ENCODE measurements at regions not wholly inside any gene's neighbourhood (a gene's known extent, or its start where the extent isn't known, plus 50 kb on each side); places are given as distances from the start of the nearest gene placed in this dataset.

DNA sequence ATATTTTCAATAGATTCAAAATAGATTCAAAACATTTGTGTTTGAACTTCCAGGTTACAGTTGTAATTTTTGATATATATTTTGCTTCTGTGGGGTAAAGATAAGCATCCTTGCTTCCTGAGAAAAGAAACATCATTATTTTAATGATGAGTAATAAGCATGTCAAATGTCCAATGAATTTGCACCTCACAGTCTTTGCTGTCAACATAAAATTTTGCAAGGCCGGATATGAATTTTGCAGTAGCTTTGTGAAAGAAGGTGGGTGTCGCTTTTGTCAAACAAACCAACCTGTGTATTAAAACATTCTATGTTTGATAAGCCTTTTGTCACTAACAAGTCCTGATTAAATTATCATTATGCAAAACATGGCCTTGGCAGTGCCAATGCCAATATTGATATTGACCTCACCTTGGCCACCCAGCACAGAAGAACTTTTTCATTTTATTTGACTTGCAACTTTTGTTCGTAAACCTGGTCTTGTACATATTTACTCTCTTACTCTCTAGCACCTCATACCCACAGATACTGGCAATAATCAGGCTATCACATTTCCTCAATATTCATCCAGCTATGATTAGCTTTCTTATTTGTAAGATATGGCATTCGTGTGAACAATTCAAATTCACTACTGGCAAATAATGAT is 645.0 kb upstream of the KLF4 start:
- H3K4me2 ChIP-seq: no peak overlapping the region
- Mint-ChIP-seq H3K36me3 (ENCODE audit: low read depth) (no peaks in the 10 kb centered on the region), H3K4me3 (no peak overlapping the region), H3K27me3 (ENCODE audit: insufficient read depth, low read depth, poor library complexity) (no peaks in the 10 kb centered on the region), H3K27ac (no peak overlapping the region), H3K9me3 (no peaks in the 10 kb centered on the region), H3K4me1 (peaks cover 40% of the 10 kb centered on the region)
- H4K20me1 ChIP-seq (replicated peaks; ENCODE audit: insufficient read depth): no peaks in the 10 kb centered on the region
- no peak overlapping the region for H3K4me3 ChIP-seq
- no peak overlapping the region for H3K27ac ChIP-seq (ENCODE audit: low read depth)
- H3K79me2 ChIP-seq (replicated peaks; ENCODE audit: insufficient read depth): no peaks in the 10 kb centered on the region
- no peaks in the 10 kb centered on the region for H3K36me3 ChIP-seq (ENCODE audit: insufficient read depth)
- no peak for TF ChIP-seq STAT1 (IDR thresholded peaks at IDR 0.05; ENCODE audit: unreplicated experiment)
- TF ChIP-seq, protein P1, sequence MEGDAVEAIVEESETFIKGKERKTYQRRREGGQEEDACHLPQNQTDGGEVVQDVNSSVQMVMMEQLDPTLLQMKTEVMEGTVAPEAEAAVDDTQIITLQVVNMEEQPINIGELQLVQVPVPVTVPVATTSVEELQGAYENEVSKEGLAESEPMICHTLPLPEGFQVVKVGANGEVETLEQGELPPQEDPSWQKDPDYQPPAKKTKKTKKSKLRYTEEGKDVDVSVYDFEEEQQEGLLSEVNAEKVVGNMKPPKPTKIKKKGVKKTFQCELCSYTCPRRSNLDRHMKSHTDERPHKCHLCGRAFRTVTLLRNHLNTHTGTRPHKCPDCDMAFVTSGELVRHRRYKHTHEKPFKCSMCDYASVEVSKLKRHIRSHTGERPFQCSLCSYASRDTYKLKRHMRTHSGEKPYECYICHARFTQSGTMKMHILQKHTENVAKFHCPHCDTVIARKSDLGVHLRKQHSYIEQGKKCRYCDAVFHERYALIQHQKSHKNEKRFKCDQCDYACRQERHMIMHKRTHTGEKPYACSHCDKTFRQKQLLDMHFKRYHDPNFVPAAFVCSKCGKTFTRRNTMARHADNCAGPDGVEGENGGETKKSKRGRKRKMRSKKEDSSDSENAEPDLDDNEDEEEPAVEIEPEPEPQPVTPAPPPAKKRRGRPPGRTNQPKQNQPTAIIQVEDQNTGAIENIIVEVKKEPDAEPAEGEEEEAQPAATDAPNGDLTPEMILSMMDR (conservative IDR thresholded peaks at IDR 0.05; ENCODE audit: low read depth in 2 of 2): no peak
- no peak for TF ChIP-seq ZNF331 (CRISPR knock-in tag; IDR thresholded peaks at IDR 0.05; ENCODE audit: low read depth)
- no peak for TF ChIP-seq EZH2phosphoT487 (IDR thresholded peaks at IDR 0.05; ENCODE audit: unreplicated experiment)
- TF ChIP-seq POLR2AphosphoS5 (IDR thresholded peaks at IDR 0.05; ENCODE audit: low read depth): no peak
- DNase-seq (ENCODE audit: low spot score) (no peak), ATAC-seq (no peak)
- no peaks in the 10 kb centered on the region for H3K27me3 ChIP-seq (ENCODE audit: insufficient read depth)
- H3K4me1 ChIP-seq (ENCODE audit: insufficient read depth): peaks cover 15% of the 10 kb centered on the region
- H2AFZ ChIP-seq: no peak overlapping the region
- peaks cover 4% of the 10 kb centered on the region for H3K9me2 ChIP-seq (ENCODE audit: insufficient read depth)
- no peaks in the 10 kb centered on the region for H3F3A ChIP-seq (replicated peaks; ENCODE audit: low read depth)

DNA sequence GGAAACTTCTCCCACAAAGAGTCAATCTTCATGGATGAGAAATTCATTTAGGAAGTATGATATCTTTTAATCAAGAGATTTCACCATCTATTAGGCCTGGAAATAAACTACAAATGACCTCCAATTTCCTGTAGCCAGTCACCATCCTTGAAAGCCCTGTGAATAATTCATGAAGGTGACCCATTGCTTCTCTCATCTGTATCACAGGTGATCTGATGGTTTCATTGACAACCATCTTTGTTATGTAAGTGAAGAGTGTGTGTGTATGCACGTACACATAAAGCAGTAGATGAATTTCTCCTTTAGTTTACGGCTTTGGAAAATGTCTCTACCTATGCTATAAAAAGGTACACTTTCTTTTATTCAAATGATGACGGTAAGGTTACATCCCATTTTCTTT is 644.1 kb upstream of the KLF4 start:
- H2AFZ ChIP-seq: no peak overlapping the region
- peaks cover 40% of the 10 kb centered on the region for H3K4me1 Mint-ChIP-seq
- no peaks in the 10 kb centered on the region for H3K27me3 ChIP-seq (ENCODE audit: insufficient read depth)
- no peaks in the 10 kb centered on the region for H3K27me3 Mint-ChIP-seq (ENCODE audit: insufficient read depth, low read depth, poor library complexity)
- no peaks in the 10 kb centered on the region for H3K9me3 Mint-ChIP-seq
- no peak overlapping the region for H3K27ac Mint-ChIP-seq
- H3K27ac ChIP-seq (ENCODE audit: low read depth): no peak overlapping the region
- peak overlapping the region; percentile 11; the same call in 1 of the 2 replicates for H3K4me2 ChIP-seq
- H3K36me3 Mint-ChIP-seq (ENCODE audit: low read depth): no peaks in the 10 kb centered on the region
- peaks cover 4% of the 10 kb centered on the region for H3K9me2 ChIP-seq (ENCODE audit: insufficient read depth)
- no peak overlapping the region for H3K4me3 ChIP-seq
- ATAC-seq (no peak), DNase-seq (ENCODE audit: low spot score) (no peak)
- TF ChIP-seq, protein P2, sequence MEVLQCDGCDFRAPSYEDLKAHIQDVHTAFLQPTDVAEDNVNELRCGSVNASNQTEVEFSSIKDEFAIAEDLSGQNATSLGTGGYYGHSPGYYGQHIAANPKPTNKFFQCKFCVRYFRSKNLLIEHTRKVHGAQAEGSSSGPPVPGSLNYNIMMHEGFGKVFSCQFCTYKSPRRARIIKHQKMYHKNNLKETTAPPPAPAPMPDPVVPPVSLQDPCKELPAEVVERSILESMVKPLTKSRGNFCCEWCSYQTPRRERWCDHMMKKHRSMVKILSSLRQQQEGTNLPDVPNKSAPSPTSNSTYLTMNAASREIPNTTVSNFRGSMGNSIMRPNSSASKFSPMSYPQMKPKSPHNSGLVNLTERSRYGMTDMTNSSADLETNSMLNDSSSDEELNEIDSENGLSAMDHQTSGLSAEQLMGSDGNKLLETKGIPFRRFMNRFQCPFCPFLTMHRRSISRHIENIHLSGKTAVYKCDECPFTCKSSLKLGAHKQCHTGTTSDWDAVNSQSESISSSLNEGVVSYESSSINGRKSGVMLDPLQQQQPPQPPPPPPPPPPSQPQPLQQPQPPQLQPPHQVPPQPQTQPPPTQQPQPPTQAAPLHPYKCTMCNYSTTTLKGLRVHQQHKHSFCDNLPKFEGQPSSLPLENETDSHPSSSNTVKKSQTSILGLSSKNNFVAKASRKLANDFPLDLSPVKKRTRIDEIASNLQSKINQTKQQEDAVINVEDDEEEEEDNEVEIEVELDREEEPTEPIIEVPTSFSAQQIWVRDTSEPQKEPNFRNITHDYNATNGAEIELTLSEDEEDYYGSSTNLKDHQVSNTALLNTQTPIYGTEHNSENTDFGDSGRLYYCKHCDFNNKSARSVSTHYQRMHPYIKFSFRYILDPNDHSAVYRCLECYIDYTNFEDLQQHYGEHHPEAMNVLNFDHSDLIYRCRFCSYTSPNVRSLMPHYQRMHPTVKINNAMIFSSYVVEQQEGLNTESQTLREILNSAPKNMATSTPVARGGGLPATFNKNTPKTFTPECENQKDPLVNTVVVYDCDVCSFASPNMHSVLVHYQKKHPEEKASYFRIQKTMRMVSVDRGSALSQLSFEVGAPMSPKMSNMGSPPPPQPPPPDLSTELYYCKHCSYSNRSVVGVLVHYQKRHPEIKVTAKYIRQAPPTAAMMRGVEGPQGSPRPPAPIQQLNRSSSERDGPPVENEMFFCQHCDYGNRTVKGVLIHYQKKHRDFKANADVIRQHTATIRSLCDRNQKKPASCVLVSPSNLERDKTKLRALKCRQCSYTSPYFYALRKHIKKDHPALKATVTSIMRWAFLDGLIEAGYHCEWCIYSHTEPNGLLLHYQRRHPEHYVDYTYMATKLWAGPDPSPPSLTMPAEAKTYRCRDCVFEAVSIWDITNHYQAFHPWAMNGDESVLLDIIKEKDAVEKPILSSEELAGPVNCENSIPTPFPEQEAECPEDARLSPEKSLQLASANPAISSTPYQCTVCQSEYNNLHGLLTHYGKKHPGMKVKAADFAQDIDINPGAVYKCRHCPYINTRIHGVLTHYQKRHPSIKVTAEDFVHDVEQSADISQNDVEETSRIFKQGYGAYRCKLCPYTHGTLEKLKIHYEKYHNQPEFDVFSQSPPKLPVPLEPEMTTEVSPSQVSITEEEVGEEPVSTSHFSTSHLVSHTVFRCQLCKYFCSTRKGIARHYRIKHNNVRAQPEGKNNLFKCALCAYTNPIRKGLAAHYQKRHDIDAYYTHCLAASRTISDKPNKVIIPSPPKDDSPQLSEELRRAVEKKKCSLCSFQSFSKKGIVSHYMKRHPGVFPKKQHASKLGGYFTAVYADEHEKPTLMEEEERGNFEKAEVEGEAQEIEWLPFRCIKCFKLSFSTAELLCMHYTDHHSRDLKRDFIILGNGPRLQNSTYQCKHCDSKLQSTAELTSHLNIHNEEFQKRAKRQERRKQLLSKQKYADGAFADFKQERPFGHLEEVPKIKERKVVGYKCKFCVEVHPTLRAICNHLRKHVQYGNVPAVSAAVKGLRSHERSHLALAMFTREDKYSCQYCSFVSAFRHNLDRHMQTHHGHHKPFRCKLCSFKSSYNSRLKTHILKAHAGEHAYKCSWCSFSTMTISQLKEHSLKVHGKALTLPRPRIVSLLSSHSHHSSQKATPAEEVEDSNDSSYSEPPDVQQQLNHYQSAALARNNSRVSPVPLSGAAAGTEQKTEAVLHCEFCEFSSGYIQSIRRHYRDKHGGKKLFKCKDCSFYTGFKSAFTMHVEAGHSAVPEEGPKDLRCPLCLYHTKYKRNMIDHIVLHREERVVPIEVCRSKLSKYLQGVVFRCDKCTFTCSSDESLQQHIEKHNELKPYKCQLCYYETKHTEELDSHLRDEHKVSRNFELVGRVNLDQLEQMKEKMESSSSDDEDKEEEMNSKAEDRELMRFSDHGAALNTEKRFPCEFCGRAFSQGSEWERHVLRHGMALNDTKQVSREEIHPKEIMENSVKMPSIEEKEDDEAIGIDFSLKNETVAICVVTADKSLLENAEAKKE (CRISPR knock-in tag; IDR thresholded peaks at IDR 0.05): peak; percentile 53; the same call in 1 of the 2 replicates
- TF ChIP-seq NANOG (IDR thresholded peaks at IDR 0.05; ENCODE audit: borderline replicate concordance) (peak; percentile 71), JUNB (IDR thresholded peaks at IDR 0.05; ENCODE audit: unreplicated experiment) (no peak)
- no peaks in the 10 kb centered on the region for H3K36me3 ChIP-seq (ENCODE audit: insufficient read depth)
- no peaks in the 10 kb centered on the region for H4K20me1 ChIP-seq (replicated peaks; ENCODE audit: insufficient read depth)
- H3K4me3 Mint-ChIP-seq: no peak overlapping the region
- H3K4me1 ChIP-seq (ENCODE audit: insufficient read depth): peaks cover 15% of the 10 kb centered on the region
- H3F3A ChIP-seq (replicated peaks; ENCODE audit: low read depth): no peaks in the 10 kb centered on the region
- no peaks in the 10 kb centered on the region for H3K79me2 ChIP-seq (replicated peaks; ENCODE audit: insufficient read depth)

Measured in GM23338 (cell line).